Esophagus (tissue), 2 donors: ENCODE measurements at regions not wholly inside any gene's neighbourhood (a gene's known extent, or its start where the extent isn't known, plus 50 kb on each side); places are given as distances from the start of the nearest gene placed in this dataset.
"Not testable (repeated sequence)": the region's sequence is repeated elsewhere in the genome, so short reads cannot be mapped to it uniquely, and the experiment has no call there.

Source experiments
- H3K27ac ChIP-seq, 2 donors: one replicate each; pipeline ENCODE4 v1.5.1; 2013; ENCODE audit warnings: low read depth in 2 of 2, mild to moderate bottlenecking in 2 of 2, inconsistent platforms in 1 of 2, low read length in 1 of 2, moderate library complexity in 1 of 2
- H3K27me3 ChIP-seq, 2 donors: one replicate each; pipeline ENCODE4 v1.6.1; 2013; ENCODE audit warnings: low read length in 2 of 2, control low read depth in 1 of 2, mild to moderate bottlenecking in 1 of 2; ENCODE audit not compliant: insufficient read depth in 2 of 2, control insufficient read depth in 1 of 2
- H3K36me3 ChIP-seq, 2 donors: one replicate each; pipeline ENCODE4 v1.6.1; 2013; ENCODE audit warnings: low read length in 1 of 2; ENCODE audit not compliant: control insufficient read depth in 2 of 2, insufficient read depth in 2 of 2
- H3K4me1 ChIP-seq, 2 donors: one replicate each; pipeline ENCODE4 v1.6.1; 2013; ENCODE audit warnings: low read length in 1 of 2; ENCODE audit not compliant: control insufficient read depth in 2 of 2, insufficient read depth in 2 of 2
- H3K4me3 ChIP-seq, 2 donors: one replicate each; pipeline ENCODE4 v1.5.1; 2013; ENCODE audit warnings: low read length in 2 of 2, mild to moderate bottlenecking in 2 of 2, low read depth in 1 of 2, moderate library complexity in 1 of 2
- H3K9me3 ChIP-seq, 2 donors: one replicate each; pipeline ENCODE4 v1.6.1; 2013; ENCODE audit warnings: mild to moderate bottlenecking in 2 of 2, low read depth in 1 of 2, low read length in 1 of 2, moderate library complexity in 1 of 2; ENCODE audit not compliant: control insufficient read depth in 2 of 2, insufficient read depth in 1 of 2
- WGBS, 2 donors: extraction: QIAGEN DNeasy Blood & Tissue Kit; methylation state at CpG; one replicate each; pipeline ENCODE4 v1.1.7; 2013; 5-methylcytosine and 5-hydroxymethylcytosine counted together
- donor health status: healthy with polysubstance abuse.
- donor health status: Bipolar disorder and iron deficiency.

DNA sequence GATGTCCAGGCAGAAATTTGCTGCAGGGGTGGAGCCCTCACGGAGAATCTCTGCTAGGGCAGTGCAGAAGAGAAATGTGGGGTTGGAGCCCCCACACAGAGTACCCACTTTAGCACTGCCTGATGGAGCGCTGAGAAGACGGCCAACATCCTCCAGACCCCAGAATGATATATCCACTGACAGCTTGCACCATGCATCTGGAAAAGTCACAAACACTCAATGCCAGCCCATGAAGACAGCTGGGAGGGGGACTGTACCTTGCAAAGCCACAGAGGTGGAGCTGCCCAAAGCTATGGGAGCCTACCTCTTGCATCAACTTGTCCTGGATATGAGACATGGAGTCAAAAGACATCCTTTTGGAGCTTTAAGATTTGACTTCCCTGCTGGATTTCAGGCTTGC, 426.3 kb upstream of the FAM174A start:
- H3K4me3 ChIP-seq: no peak overlapping the region
- peaks cover 4 to 12% of the 10 kb centered on the region in 2 donors for H3K9me3 ChIP-seq
- 47 to 49% methylated on average over 3 of the region's 3 CpGs for WGBS, 2 donors

DNA sequence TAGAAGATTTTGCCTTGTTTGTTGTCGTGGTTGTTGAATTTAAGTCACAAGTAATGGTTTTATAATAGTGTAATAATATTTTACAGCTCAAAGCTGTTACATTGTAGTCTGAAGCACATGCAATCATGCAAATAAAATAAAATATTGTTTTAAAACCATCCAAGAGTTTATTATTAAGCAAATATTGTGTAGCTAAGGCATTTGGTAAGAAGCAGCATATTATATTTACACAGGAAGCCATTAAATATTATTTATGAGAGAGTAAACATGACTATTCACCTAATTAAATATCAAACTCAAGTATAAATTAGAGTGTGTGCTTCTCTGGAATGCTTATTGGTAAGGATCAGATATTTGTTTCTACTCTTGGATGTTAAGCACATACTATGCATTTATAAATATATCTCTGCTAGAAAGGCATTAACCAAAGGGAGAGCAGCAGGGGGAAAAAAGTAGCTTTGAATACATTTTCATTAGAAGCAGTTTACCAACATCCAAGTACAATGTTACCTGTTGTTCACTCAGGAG, 431.5 kb upstream of the FAM174A start:
- not testable (repeated sequence) for H3K9me3 ChIP-seq, H3K27me3 ChIP-seq, H3K36me3 ChIP-seq, H3K4me3 ChIP-seq, H3K4me1 ChIP-seq, H3K27ac ChIP-seq
- 48 to 54% methylated on average over 1 of the region's 1 CpG for WGBS, 2 donors

More for the DNA sequence above, 426.3 kb upstream of the FAM174A start:
- Histone ChIP-seq H3K27ac (no peak overlapping the region), H3K36me3 (no peaks in the 10 kb centered on the region), H3K27me3 (no peaks in the 10 kb centered on the region), H3K4me1 (no peaks in the 10 kb centered on the region)

- WGBS, 2 donors: 49 to 50% methylated on average over 2 of the region's 2 CpGs
- H3K27me3 ChIP-seq, H3K4me1 ChIP-seq, H3K36me3 ChIP-seq, H3K9me3 ChIP-seq, H3K27ac ChIP-seq, H3K4me3 ChIP-seq: not testable (repeated sequence)
Measured at GRCh38 chr5:100101466-100101865, 433.7 kb upstream of the FAM174A start.

- H3K4me1 ChIP-seq, H3K27ac ChIP-seq, H3K4me3 ChIP-seq, H3K36me3 ChIP-seq, H3K27me3 ChIP-seq, H3K9me3 ChIP-seq: not testable (repeated sequence)
Measured at GRCh38 chr5:100096328-100096727, 438.8 kb upstream of the FAM174A start.

- H3K27ac ChIP-seq, H3K9me3 ChIP-seq, H3K36me3 ChIP-seq, H3K4me1 ChIP-seq, H3K4me3 ChIP-seq, H3K27me3 ChIP-seq: not testable (repeated sequence)
- 26 to 31% methylated on average over 3 of the region's 3 CpGs for WGBS, 2 donors
Measured at GRCh38 chr5:100080703-100081102, 454.5 kb upstream of the FAM174A start.

DNA sequence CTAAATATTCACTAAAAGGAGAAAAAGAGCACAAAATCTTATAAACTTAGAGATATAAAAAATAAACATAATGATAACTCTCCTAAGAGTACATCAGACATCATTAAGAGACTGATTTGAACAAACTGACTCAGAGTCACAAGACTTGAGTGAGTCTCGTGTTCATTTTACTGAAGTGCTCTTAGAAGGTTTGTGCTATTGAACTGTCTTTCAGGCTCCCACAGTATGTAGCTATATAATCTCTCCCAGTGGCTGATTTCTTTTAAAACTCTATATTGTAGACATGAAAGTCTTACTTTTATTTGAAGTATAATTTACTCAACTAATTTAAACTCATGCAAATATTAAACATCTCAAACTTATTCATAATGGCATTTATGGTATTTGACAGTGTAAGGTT, 456.0 kb upstream of the FAM174A start:
- H3K36me3 ChIP-seq, H3K4me1 ChIP-seq, H3K9me3 ChIP-seq, H3K27me3 ChIP-seq, H3K4me3 ChIP-seq, H3K27ac ChIP-seq: not testable (repeated sequence)
- WGBS, 2 donors: 69% methylated on average over 1 of the region's 1 CpG

DNA sequence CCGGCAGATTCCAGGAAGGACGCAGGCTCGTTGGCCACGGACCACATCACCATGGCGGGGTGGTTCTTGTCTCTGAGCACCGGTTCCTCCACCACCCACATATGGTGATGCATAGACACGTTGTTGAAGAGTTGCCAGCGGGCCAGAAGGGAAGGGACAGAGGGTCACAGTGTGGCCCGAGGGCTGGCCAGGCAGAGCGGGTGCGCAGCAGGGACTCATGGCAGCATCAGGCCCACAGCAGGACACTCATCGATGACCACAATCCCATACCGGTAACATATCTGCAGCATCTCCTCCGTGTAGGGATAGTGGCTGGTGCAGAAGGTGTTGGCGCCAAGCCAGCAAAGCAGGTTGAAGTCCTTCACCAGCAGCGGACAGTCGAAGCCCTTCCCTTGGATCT, 469.2 kb upstream of the FAM174A start:
- H3K36me3 ChIP-seq, H3K4me1 ChIP-seq, H3K27me3 ChIP-seq, H3K27ac ChIP-seq, H3K9me3 ChIP-seq, H3K4me3 ChIP-seq: not testable (repeated sequence)
- 94 to 98% methylated on average over 8 to 17 of the region's 17 CpGs for WGBS, 2 donors

GRCh38 chr5:100043475-100043874, 491.7 kb upstream of the FAM174A start:
- no peak overlapping the region for H3K4me3 ChIP-seq
- no peaks in the 10 kb centered on the region for H3K9me3 ChIP-seq
- no peaks in the 10 kb centered on the region for H3K27me3 ChIP-seq
- H3K27ac ChIP-seq: no peak overlapping the region
- H3K36me3 ChIP-seq: no peaks in the 10 kb centered on the region
- WGBS, 2 donors: 78 to 82% methylated on average over 2 of the region's 2 CpGs
- no peaks in the 10 kb centered on the region for H3K4me1 ChIP-seq

- no peaks in the 10 kb centered on the region for H3K27me3 ChIP-seq
- no peaks in the 10 kb centered on the region for H3K9me3 ChIP-seq
- no peak overlapping the region for H3K4me3 ChIP-seq
- H3K36me3 ChIP-seq: no peaks in the 10 kb centered on the region
- 64 to 75% methylated on average over 2 of the region's 2 CpGs for WGBS, 2 donors
- no peaks in the 10 kb centered on the region for H3K4me1 ChIP-seq
- no peak overlapping the region for H3K27ac ChIP-seq
Measured at GRCh38 chr5:100026606-100027005, 508.6 kb upstream of the FAM174A start.

DNA sequence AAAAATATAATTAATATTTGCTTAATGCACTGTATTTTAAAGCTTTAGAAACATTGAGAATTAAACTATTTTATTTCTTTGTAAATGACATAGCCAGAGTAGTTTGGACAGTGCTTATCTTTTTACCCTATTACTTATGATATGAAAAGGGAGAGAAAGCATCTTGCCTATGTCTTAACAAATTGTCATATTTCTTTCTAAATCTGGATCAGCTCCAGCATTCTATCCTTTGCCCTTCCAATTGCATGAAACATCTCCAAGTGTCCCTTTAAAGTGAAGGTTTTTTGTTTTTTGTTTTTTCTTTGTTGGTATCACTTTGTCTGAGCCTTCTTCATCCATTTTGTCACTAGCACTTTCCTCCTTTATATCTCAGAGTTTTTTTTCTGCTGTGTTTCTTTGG, 511.6 kb upstream of the FAM174A start:
- no peaks in the 10 kb centered on the region for H3K9me3 ChIP-seq

More for the DNA sequence above, 511.6 kb upstream of the FAM174A start:
- H3K27ac ChIP-seq: no peak overlapping the region
- H3K36me3 ChIP-seq: no peaks in the 10 kb centered on the region
- no peak overlapping the region for H3K4me3 ChIP-seq
- no peaks in the 10 kb centered on the region for H3K27me3 ChIP-seq
- H3K4me1 ChIP-seq: no peaks in the 10 kb centered on the region
